ENCODE measurements at regions not wholly inside any gene's neighbourhood (a gene's known extent, or its start where the extent isn't known, plus 50 kb on each side); places are given as distances from the start of the nearest gene placed in this dataset.

GRCh38 chr1:38565020-38565491 is 294.5 kb downstream of the RRAGC start:
- TF ChIP-seq TAF1 (IDR thresholded peaks at IDR 0.05; ENCODE audit: borderline replicate concordance, insufficient read depth, low read length) (no peak), REST (IDR thresholded peaks at IDR 0.05; ENCODE audit: insufficient read depth in 1 of 2, low read depth in 2 of 2, low read length in 2 of 2) (no peak), POLR2AphosphoS5 (IDR thresholded peaks at IDR 0.05; ENCODE audit: low read depth, low read length) (no peak)

Measured in PFSK-1 (cell line).